ENCODE measurements at regions not wholly inside any gene's neighbourhood (a gene's known extent, or its start where the extent isn't known, plus 50 kb on each side); places are given as distances from the start of the nearest gene placed in this dataset.

GRCh38 chr20:24376311-24377099 lies 92.9 kb upstream of the SYNDIG1 start:
- DNase-seq = no peak

DNA sequence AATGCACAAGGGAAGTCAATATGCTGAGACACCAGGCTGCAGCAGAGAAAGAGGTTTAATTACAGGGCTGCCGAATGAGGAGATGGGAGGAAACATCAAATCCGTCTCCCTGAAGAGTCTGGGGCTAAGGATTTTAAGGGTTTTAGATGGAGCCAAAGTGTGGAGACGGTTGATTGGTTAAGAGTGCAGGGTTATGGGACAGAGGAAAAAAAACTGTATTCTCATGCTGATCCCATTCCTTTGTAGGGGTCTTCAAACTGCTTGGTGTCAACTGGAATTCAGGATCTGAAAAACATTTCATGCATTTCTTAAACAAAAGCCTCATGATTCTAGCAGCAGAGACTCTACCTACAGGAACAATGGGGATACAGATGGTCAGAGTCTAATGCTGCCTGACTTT lies 96.1 kb upstream of the SYNDIG1 start:
- no peak for DNase-seq

DNA sequence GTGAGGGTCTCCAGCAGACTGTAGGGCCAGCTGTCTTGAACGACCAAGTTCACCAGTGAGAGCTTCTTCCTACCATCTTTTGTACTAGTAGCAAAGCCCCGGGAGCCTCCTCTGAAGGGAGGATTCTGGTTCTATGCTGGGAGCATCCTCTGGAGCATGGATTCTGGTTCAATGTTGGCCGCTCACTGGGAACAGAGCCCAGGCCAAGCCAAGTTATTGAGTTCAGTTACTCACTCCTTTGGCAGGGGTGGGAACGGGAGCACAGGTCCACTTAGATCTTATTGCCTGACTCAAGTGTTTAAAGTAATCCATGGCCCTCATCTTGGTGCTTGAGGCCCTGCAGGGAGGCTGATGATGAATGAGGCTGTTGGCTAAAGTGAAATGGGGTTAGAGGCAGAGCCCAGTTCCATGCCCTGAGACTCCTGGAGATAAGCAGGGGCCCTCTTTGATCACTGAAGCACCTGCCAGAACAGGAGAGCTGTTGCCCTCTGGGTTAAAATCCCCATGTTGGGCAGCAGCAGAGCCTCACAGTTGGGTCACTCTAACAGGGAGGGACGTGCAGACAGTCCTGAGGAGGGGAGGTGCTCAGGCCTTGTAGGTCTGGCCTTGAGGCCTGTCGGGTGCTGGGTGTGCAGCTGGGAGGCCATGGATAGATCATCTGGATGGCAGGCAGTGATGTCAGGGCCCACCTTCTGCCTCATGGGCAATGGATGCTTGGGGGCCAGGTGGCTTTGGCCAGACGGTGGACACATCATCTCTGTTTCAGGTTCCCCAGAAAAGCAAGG lies 98.3 kb upstream of the SYNDIG1 start:
- DNase-seq = no peak

- DNase-seq = no peak
Observed at GRCh38 chr20:24370249-24370648, 99.2 kb upstream of the SYNDIG1 start.

DNA sequence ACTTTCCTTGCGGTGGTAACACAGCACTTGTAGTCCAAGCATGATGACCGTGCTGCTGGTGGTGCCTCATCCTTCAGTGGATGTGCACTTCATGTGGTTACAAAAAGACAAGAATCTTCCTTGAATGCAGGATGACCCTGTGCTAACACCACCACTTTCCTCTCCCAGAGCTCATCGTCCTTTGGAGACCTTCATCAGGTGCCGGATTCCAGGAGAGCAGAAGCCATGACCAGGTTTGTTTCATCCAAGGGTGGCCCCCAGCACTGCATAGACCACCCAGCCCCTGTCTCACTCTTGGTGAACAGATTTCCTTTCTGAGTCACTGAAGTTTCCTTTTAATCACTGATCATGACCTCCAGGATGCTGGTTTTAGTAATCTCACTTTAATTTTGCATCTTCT lies 101.2 kb upstream of the SYNDIG1 start:
- no peak for DNase-seq

DNA sequence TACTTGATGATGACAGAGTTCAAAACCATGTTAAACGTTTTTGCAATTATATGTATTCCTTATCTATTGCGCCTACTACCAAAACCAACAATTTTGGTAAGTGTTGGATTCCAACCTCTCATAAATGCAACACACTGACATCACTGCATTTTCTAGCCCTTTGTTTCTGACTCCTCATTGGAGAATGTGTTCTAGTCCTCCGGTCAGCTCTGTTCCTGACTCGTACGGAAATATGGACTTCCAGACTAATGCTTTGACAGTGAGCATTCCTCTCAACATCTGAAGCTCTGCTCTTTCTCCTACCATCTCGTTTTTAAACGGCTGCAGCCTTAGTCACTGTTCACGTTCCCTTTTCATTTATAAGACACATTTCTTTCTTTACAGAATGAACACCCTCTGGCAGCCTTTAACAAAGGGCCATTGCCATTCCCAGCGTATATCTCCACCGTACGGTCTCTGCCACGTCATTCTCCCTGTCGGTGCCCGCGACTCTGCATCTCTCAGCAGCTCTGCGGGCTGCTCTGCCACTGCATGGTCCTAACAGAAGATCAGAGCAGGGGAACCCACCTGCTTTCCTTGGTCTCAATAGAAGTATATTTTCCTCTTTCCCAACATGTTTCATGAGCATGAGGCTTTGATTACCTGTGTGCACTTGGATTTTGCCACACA lies 103.0 kb upstream of the SYNDIG1 start:
- no peak for DNase-seq

GRCh38 chr20:24365670-24366069 lies 103.8 kb upstream of the SYNDIG1 start:
- DNase-seq = no peak

GRCh38 chr20:24364482-24364881 lies 104.9 kb upstream of the SYNDIG1 start:
- peak; percentile 54 for DNase-seq

DNA sequence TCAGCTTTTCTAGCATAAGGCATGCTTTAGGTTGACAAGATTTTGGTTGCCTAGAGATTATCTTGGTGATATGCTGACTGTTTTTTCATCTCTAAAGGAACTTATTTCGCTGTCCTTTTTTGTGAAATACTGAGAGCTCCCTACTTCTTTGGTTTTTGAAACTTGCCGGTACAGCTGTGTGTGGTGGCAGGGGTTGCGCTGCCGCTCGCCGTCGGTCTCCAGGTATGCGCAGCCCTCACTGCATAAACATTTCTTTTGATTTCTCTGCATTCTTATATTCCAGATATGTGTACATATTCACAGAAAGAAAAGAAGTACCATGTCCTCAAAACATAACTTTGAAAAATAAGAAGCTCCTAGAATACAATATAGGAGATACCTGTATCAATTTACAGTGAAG lies 106.4 kb upstream of the SYNDIG1 start:
- no peak for DNase-seq

- DNase-seq = peak; percentile 26
Observed at GRCh38 chr20:24362080-24362479, 107.3 kb upstream of the SYNDIG1 start.

DNA sequence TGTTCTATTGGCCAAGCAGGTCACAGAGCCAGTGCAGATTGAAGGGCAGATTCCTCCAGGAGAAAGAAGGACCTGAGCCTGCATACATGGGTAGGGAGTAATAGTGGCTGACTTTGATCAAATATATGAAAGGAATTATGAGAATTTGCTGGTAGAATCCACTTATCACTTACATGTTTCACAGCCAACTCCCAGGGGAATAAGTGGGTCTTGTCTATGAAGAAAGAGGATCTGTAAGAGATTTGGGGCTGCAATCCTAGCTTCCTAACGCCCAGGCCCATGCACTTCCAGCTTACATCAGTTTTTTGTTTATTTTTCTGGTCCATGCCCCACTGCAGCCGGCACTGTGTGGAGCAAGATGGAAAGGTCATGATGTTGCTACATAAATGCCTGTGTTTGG lies 107.9 kb upstream of the SYNDIG1 start:
- peak; percentile 11 for DNase-seq

DNA sequence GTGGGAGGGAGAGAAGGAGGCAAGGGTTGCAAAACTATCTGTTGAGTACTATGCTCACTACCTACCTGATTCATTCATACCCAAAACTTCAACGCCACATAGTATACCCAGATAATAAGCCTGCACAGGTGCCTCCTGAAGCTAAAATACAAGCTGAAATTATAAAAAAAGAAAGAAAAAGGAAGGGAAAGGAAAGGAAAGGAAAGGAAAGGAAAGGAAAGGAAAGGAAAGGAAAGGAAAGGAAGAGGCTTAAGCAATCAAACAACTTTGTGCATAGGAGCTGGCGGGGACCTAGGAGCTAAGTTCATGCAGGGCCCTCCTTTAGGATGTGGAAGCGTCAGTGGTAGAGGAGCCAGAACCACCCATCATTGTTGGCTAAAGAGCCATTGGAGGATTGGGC lies 108.9 kb upstream of the SYNDIG1 start:
- DNase-seq = no peak

- no peak for DNase-seq
Observed at GRCh38 chr20:24359321-24360027, 110.0 kb upstream of the SYNDIG1 start.

DNA sequence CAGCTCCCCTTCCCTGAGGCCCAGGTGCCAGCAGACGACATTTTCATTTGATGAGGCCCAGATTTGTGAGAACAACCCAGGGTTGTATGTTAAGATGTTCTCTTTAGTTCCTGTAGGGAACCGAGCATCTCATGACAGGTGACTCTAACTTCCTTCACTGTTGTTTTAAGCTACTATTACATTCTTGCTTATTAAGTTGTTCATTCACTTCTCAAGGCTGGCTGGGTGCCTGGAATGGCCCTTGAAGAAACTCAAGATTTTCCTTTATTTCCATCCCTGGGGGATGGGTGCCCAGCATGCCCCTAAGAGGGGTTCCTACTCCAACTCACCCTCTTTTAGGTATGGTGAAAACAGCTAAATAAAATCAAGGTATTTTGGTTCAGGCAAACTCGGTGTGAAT lies 111.5 kb upstream of the SYNDIG1 start:
- no peak for DNase-seq

DNA sequence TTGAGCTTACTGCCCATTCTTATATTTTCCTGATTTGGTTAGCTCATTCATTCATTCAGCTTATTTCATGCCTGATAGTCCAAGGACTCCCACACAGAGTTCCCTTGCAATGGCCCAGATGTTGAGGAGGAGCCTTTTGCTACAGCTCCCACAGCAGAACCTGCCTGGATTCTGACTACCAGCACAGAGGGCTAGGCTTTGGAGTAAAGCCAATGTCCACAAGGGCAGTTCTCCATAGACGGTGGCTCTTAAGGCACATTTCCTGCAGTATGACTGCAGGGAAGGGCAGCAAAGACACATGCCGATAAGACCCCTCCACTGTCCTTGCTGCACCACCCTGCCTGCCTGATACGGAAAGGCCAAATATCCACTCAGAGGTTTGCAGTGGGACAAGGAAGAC lies 112.3 kb upstream of the SYNDIG1 start:
- DNase-seq = no peak

GRCh38 chr20:24353135-24353690 lies 116.2 kb upstream of the SYNDIG1 start:
- DNase-seq = no peak

- DNase-seq = no peak
Observed at GRCh38 chr20:24350923-24351368, 118.5 kb upstream of the SYNDIG1 start.

GRCh38 chr20:24341781-24342180 lies 127.6 kb upstream of the SYNDIG1 start:
- DNase-seq = no peak

GRCh38 chr20:24340933-24341332 lies 128.5 kb upstream of the SYNDIG1 start:
- no peak for DNase-seq

DNA sequence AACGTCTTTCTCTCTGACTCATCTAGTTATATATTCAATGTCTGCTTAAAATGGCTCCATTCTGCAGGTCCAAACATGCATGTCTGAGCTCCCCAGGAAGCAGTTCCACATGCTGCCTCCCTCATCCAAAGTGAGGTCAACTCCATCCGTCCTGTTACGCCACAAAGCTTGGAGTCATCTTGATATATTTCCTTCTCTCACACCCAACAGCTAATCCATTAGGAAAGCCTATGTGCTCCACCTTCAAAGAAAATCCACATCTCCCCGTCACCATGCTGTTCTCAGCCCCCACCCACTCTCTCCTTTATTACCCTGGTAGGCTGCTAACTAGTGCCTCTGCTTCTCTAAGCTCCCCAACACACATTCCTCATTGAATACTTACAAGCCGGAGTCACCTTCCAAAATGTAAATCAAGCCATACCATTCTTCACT lies 130.2 kb upstream of the SYNDIG1 start:
- no peak for DNase-seq

GRCh38 chr20:24337551-24337950 lies 131.9 kb upstream of the SYNDIG1 start:
- DNase-seq = no peak

DNA sequence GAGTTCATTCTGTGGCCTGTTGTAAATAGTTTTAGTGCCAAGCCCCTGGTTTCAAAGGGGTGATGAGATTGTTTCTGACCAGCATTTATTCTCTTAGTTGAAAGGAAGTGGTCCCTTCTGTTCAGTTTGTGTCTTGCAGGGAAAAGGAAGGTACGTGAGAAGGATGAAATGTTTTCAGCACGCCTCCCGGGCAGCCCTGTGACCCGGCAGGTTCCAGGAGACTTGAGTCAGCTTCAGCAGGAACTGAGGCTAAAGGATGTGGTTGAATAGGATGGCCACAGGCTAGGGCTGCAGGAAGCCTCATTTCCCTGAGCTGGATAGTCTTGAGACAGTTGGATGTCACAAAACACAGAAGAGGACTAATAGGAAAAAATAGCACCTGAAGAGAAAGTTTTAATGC lies 132.4 kb upstream of the SYNDIG1 start:
- no peak for DNase-seq

GRCh38 chr20:24334830-24335229 lies 134.6 kb upstream of the SYNDIG1 start:
- DNase-seq = no peak
